Kidney (tissue), 13 donors: ENCODE measurements at regions not wholly inside any gene's neighbourhood (a gene's known extent, or its start where the extent isn't known, plus 50 kb on each side); places are given as distances from the start of the nearest gene placed in this dataset.

Source experiments
- DNase-seq, 5 donors: peaks; one replicate each; pipeline ENCODE4 v3.0.0-alpha.2; 2013 to 2020
- FAIRE-seq: peaks from 2 replicates; lab custom pipeline; 2012; peaks lifted over from hg19 to GRCh38; lab: Jason Lieb, UNC
- H3K27ac ChIP-seq, 2 donors: one replicate each; pipeline ENCODE4 v1.7.0; 2013; ENCODE audit warnings: low read depth in 2 of 2, low read length in 2 of 2, inconsistent platforms in 1 of 2
- H3K27me3 ChIP-seq: one replicate; pipeline ENCODE4 v1.7.1; 2013; ENCODE audit warnings: low read length, inconsistent platforms; ENCODE audit not compliant: control insufficient read depth, insufficient read depth
- H3K36me3 ChIP-seq, 3 donors: one replicate each; pipeline versions ENCODE4 v1.7.0 to v1.7.1; 2013; ENCODE audit warnings: low read length in 3 of 3, control low read depth in 1 of 3, inconsistent platforms in 1 of 3; ENCODE audit not compliant: insufficient read depth in 3 of 3, control insufficient read depth in 2 of 3
- H3K4me1 ChIP-seq, 3 donors: one replicate each; pipeline versions ENCODE4 v1.7.0 to v1.7.1; 2013; ENCODE audit warnings: low read length in 3 of 3, inconsistent platforms in 1 of 3, low read depth in 1 of 3; ENCODE audit not compliant: control insufficient read depth in 2 of 3, insufficient read depth in 2 of 3
- H3K4me3 ChIP-seq, 3 donors: one replicate each; pipeline versions ENCODE4 v1.7.0 to v1.8.1; 2013; ENCODE audit warnings: low read length in 3 of 3, control low read depth in 1 of 3, inconsistent platforms in 1 of 3
- H3K9ac ChIP-seq, 3 donors: one replicate each; pipeline versions ENCODE4 v1.7.0 to v1.7.1; 2013; ENCODE audit warnings: low read length in 3 of 3, control low read depth in 1 of 3, inconsistent platforms in 1 of 3
- H3K9me3 ChIP-seq, 3 donors: one replicate each; pipeline versions ENCODE4 v1.7.0 to v1.7.1; 2013; ENCODE audit warnings: low read length in 3 of 3, control low read depth in 1 of 3, inconsistent platforms in 1 of 3; ENCODE audit not compliant: control insufficient read depth in 2 of 3, insufficient read depth in 1 of 3
- intact Hi-C: fragments of 100-400 bp; cut with DNase I; formaldehyde crosslinking; loops from one replicate; pipeline ENCODE4 v1.11.1; 2022
- TF ChIP-seq, protein P1 (sequence below): IDR thresholded peaks from 3 replicates; pipeline ENCODE4 v1.5.1; 2012; ENCODE audit warnings: mild to moderate bottlenecking, moderate library complexity, borderline replicate concordance; ENCODE audit not compliant: insufficient read depth; ENCODE audit errors: extremely low read depth
- donor health status: control.
- donor health status: control.
- donor health status: control.
- donor health status: control.
- donor health status: control.
- donor health status: DM: yes; HTN: yes; CAD: no.
- donor health status: Normal renal cell carcinoma (clear cell type).

DNA sequence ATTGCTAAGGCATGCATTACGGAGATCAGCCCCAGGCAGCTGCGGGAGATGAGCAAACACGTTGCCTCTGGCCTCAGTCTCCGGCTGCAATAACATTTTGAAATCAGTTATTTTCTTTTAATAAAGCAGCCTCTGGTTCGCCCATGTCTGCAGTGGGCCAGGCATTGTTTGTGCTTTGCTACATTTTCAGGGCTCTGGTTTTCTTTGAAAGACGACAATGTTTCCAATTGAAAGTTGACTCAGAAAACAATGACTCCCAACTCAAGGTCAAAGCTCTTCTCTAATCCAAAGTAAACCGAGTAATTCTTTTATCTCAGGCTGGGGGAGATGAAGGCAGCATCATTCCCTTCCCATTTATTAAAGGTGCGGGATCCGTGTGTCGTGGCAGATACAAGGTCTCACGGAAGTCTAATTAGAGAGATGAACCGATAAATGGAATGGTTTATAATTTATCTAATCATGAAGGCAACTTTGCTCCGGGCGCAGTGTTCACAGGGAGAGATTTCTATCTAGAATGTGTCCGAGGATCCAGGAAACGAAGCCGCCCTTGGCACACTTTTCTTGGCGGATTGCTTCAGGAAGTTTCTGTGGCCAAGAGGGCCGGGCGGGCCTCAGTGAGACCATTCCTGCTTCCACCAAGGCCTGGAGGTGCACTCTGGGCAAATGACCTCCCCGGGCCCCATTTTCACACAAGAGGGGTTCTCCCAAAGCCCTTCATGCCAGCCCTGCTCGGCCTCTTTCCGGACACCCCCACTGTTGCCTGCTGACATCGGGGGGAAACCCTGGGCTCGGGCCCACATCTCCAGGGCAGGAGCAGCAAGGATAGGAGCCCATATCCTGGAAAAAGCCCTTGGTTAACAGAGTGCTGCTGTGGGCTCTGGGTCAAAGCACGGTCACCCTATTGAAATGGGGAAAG lies 811.4 kb downstream of the BRD1 start:
- peak in 3 of 5 donors; percentile 4 to 67 (median 18) for DNase-seq
- Histone ChIP-seq H3K9me3 (no peaks in the 10 kb centered on the region), H3K27me3 (no peaks in the 10 kb centered on the region), H3K4me3 (no peak overlapping the region), H3K27ac (no peak overlapping the region), H3K4me1 (no peaks in the 10 kb centered on the region), H3K36me3 (no peaks in the 10 kb centered on the region), H3K9ac (no peak overlapping the region)
- TF ChIP-seq, protein P1, sequence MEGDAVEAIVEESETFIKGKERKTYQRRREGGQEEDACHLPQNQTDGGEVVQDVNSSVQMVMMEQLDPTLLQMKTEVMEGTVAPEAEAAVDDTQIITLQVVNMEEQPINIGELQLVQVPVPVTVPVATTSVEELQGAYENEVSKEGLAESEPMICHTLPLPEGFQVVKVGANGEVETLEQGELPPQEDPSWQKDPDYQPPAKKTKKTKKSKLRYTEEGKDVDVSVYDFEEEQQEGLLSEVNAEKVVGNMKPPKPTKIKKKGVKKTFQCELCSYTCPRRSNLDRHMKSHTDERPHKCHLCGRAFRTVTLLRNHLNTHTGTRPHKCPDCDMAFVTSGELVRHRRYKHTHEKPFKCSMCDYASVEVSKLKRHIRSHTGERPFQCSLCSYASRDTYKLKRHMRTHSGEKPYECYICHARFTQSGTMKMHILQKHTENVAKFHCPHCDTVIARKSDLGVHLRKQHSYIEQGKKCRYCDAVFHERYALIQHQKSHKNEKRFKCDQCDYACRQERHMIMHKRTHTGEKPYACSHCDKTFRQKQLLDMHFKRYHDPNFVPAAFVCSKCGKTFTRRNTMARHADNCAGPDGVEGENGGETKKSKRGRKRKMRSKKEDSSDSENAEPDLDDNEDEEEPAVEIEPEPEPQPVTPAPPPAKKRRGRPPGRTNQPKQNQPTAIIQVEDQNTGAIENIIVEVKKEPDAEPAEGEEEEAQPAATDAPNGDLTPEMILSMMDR, result no peak
- intact Hi-C loops, result no loop called here
- FAIRE-seq, result no peak

DNA sequence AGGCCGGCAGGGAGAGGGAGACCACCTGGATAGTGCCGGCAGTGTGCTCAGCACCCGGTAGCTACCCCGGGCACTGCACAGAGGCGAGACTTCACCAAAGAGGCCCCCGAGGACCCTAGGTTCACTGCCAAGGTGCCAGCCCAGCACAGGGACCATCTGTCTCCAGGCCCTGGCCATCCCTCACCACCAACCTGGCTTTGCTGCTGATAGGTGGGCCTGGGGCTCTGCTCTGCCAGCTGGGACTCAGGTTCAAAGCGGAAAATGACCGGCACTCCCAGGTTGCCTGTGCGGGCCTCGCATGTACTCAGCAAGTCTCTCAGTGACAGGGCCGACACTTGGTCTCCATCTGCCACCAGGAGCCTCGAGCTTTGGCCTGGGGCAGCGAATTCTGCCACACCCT lies 812.2 kb downstream of the BRD1 start:
- TF ChIP-seq, protein P1, result no peak
- Histone ChIP-seq H3K27me3 (no peaks in the 10 kb centered on the region), H3K9me3 (no peaks in the 10 kb centered on the region), H3K27ac (no peak overlapping the region), H3K36me3 (no peaks in the 10 kb centered on the region), H3K4me3 (no peak overlapping the region), H3K9ac (no peak overlapping the region), H3K4me1 (no peaks in the 10 kb centered on the region)
- FAIRE-seq, result no peak
- peak in 3 of 5 donors; percentile 3 to 60 (median 28) for DNase-seq
- intact Hi-C loops, result no loop called here

- FAIRE-seq (no peak), DNase-seq (peak in 4 of 5 donors; percentile 9 to 67 (median 22))
- H3K4me1 ChIP-seq, result no peaks in the 10 kb centered on the region
- no peak overlapping the region for H3K27ac ChIP-seq
- H3K27me3 ChIP-seq, result no peaks in the 10 kb centered on the region
- H3K4me3 ChIP-seq, result no peak overlapping the region
- intact Hi-C loops, result no loop called here
- TF ChIP-seq, protein P1, result no peak
- H3K36me3 ChIP-seq, result no peaks in the 10 kb centered on the region
- no peak overlapping the region for H3K9ac ChIP-seq
- H3K9me3 ChIP-seq, result no peaks in the 10 kb centered on the region
Measured at GRCh38 chr22:49014227-49015201, 813.2 kb downstream of the BRD1 start.
